ENCODE measurements at regions not wholly inside any gene's neighbourhood (a gene's known extent, or its start where the extent isn't known, plus 50 kb on each side); places are given as distances from the start of the nearest gene placed in this dataset.

- no peak for DNase-seq (ENCODE audit: low read depth in 6 of 9, low spot score in 9 of 9)
- Histone ChIP-seq H3K4me1 (ENCODE audit: control insufficient read depth in 2 of 2, insufficient read depth in 2 of 2, low read length in 2 of 2) (no peaks in the 10 kb centered on the region), H3K36me3 (ENCODE audit: control insufficient read depth in 2 of 2, insufficient read depth in 2 of 2, low read length in 1 of 2) (no peaks in the 10 kb centered on the region), H3K4me3 (ENCODE audit: low read length in 2 of 2) (no peak overlapping the region), H3K27ac (ENCODE audit: low read depth in 1 of 2, low read length in 1 of 2) (no peak overlapping the region), H3K9me3 (ENCODE audit: control insufficient read depth in 2 of 2, insufficient read depth in 1 of 2, low read length in 1 of 2) (peaks cover 0 to 3% of the 10 kb centered on the region in 2 donors), H3K27me3 (ENCODE audit: control insufficient read depth in 2 of 2, insufficient read depth in 1 of 2, low read length in 1 of 2) (no peaks in the 10 kb centered on the region)
- WGBS, result 97% methylated on average over 1 of the region's 1 CpG
Observed at GRCh38 chr2:59680863-59681262, 872.6 kb downstream of the BCL11A start.

GRCh38 chr2:59677158-59677557 is 876.3 kb downstream of the BCL11A start:
- Histone ChIP-seq H3K27me3 (ENCODE audit: control insufficient read depth in 2 of 2, insufficient read depth in 1 of 2, low read length in 1 of 2) (no peaks in the 10 kb centered on the region), H3K4me1 (ENCODE audit: control insufficient read depth in 2 of 2, insufficient read depth in 2 of 2, low read length in 2 of 2) (no peaks in the 10 kb centered on the region), H3K9me3 (ENCODE audit: control insufficient read depth in 2 of 2, insufficient read depth in 1 of 2, low read length in 1 of 2) (peaks cover 0 to 3% of the 10 kb centered on the region in 2 donors), H3K4me3 (ENCODE audit: low read length in 2 of 2) (no peak overlapping the region), H3K27ac (ENCODE audit: low read depth in 1 of 2, low read length in 1 of 2) (no peak overlapping the region), H3K36me3 (ENCODE audit: control insufficient read depth in 2 of 2, insufficient read depth in 2 of 2, low read length in 1 of 2) (no peaks in the 10 kb centered on the region)
- 96% methylated on average over 2 of the region's 2 CpGs for WGBS
- no peak for DNase-seq (ENCODE audit: low read depth in 6 of 9, low spot score in 9 of 9)

GRCh38 chr2:59674100-59674499 is 879.4 kb downstream of the BCL11A start:
- DNase-seq (ENCODE audit: low read depth in 6 of 9, low spot score in 9 of 9), result no peak
- WGBS, result 98% methylated on average over 1 of the region's 1 CpG
- H3K9me3 ChIP-seq (ENCODE audit: control insufficient read depth in 2 of 2, insufficient read depth in 1 of 2, low read length in 1 of 2), result no peaks in the 10 kb centered on the region
- H3K27me3 ChIP-seq (ENCODE audit: control insufficient read depth in 2 of 2, insufficient read depth in 1 of 2, low read length in 1 of 2), result no peaks in the 10 kb centered on the region
- H3K4me1 ChIP-seq (ENCODE audit: control insufficient read depth in 2 of 2, insufficient read depth in 2 of 2, low read length in 2 of 2), result no peaks in the 10 kb centered on the region
- no peaks in the 10 kb centered on the region for H3K36me3 ChIP-seq (ENCODE audit: control insufficient read depth in 2 of 2, insufficient read depth in 2 of 2, low read length in 1 of 2)
- H3K27ac ChIP-seq (ENCODE audit: low read depth in 1 of 2, low read length in 1 of 2), result no peak overlapping the region
- H3K4me3 ChIP-seq (ENCODE audit: low read length in 2 of 2), result no peak overlapping the region

- no peak for DNase-seq (ENCODE audit: low read depth in 6 of 9, low spot score in 9 of 9)
- H3K27me3 ChIP-seq (ENCODE audit: control insufficient read depth in 2 of 2, insufficient read depth in 1 of 2, low read length in 1 of 2), result no peaks in the 10 kb centered on the region
- H3K27ac ChIP-seq (ENCODE audit: low read depth in 1 of 2, low read length in 1 of 2), result no peak overlapping the region
- H3K9me3 ChIP-seq (ENCODE audit: control insufficient read depth in 2 of 2, insufficient read depth in 1 of 2, low read length in 1 of 2), result no peaks in the 10 kb centered on the region
- no peaks in the 10 kb centered on the region for H3K36me3 ChIP-seq (ENCODE audit: control insufficient read depth in 2 of 2, insufficient read depth in 2 of 2, low read length in 1 of 2)
- no peak overlapping the region for H3K4me3 ChIP-seq (ENCODE audit: low read length in 2 of 2)
- H3K4me1 ChIP-seq (ENCODE audit: control insufficient read depth in 2 of 2, insufficient read depth in 2 of 2, low read length in 2 of 2), result no peaks in the 10 kb centered on the region
- WGBS, result 97% methylated on average over 10 of the region's 10 CpGs
Observed at GRCh38 chr2:59665021-59665420, 888.4 kb downstream of the BCL11A start.

- Histone ChIP-seq H3K36me3 (ENCODE audit: control insufficient read depth in 2 of 2, insufficient read depth in 2 of 2, low read length in 1 of 2) (no peaks in the 10 kb centered on the region), H3K27me3 (ENCODE audit: control insufficient read depth in 2 of 2, insufficient read depth in 1 of 2, low read length in 1 of 2) (no peaks in the 10 kb centered on the region), H3K9me3 (ENCODE audit: control insufficient read depth in 2 of 2, insufficient read depth in 1 of 2, low read length in 1 of 2) (no peaks in the 10 kb centered on the region), H3K27ac (ENCODE audit: low read depth in 1 of 2, low read length in 1 of 2) (no peak overlapping the region), H3K4me3 (ENCODE audit: low read length in 2 of 2) (no peak overlapping the region), H3K4me1 (ENCODE audit: control insufficient read depth in 2 of 2, insufficient read depth in 2 of 2, low read length in 2 of 2) (no peaks in the 10 kb centered on the region)
- DNase-seq (ENCODE audit: low read depth in 6 of 9, low spot score in 9 of 9), result no peak
- WGBS, result 98% methylated on average over 11 of the region's 11 CpGs
Observed at GRCh38 chr2:59662127-59662861, 891.2 kb downstream of the BCL11A start.

- no peak overlapping the region for H3K27ac ChIP-seq (ENCODE audit: low read depth in 1 of 2, low read length in 1 of 2)
- no peaks in the 10 kb centered on the region for H3K9me3 ChIP-seq (ENCODE audit: control insufficient read depth in 2 of 2, insufficient read depth in 1 of 2, low read length in 1 of 2)
- H3K27me3 ChIP-seq (ENCODE audit: control insufficient read depth in 2 of 2, insufficient read depth in 1 of 2, low read length in 1 of 2), result no peaks in the 10 kb centered on the region
- H3K36me3 ChIP-seq (ENCODE audit: control insufficient read depth in 2 of 2, insufficient read depth in 2 of 2, low read length in 1 of 2), result no peaks in the 10 kb centered on the region
- H3K4me1 ChIP-seq (ENCODE audit: control insufficient read depth in 2 of 2, insufficient read depth in 2 of 2, low read length in 2 of 2), result no peaks in the 10 kb centered on the region
- no peak for DNase-seq (ENCODE audit: low read depth in 6 of 9, low spot score in 9 of 9)
- 87% methylated on average over 4 of the region's 4 CpGs for WGBS
- no peak overlapping the region for H3K4me3 ChIP-seq (ENCODE audit: low read length in 2 of 2)
Observed at GRCh38 chr2:59660262-59660661, 893.2 kb downstream of the BCL11A start.

GRCh38 chr2:59658906-59659635 is 894.4 kb downstream of the BCL11A start:
- Histone ChIP-seq H3K36me3 (ENCODE audit: control insufficient read depth in 2 of 2, insufficient read depth in 2 of 2, low read length in 1 of 2) (no peaks in the 10 kb centered on the region), H3K4me1 (ENCODE audit: control insufficient read depth in 2 of 2, insufficient read depth in 2 of 2, low read length in 2 of 2) (no peaks in the 10 kb centered on the region), H3K9me3 (ENCODE audit: control insufficient read depth in 2 of 2, insufficient read depth in 1 of 2, low read length in 1 of 2) (no peaks in the 10 kb centered on the region), H3K27me3 (ENCODE audit: control insufficient read depth in 2 of 2, insufficient read depth in 1 of 2, low read length in 1 of 2) (no peaks in the 10 kb centered on the region), H3K4me3 (ENCODE audit: low read length in 2 of 2) (no peak overlapping the region), H3K27ac (ENCODE audit: low read depth in 1 of 2, low read length in 1 of 2) (no peak overlapping the region)
- no peak for DNase-seq (ENCODE audit: low read depth in 6 of 9, low spot score in 9 of 9)
- 92% methylated on average over 7 of the region's 7 CpGs for WGBS

GRCh38 chr2:59655809-59656208 is 897.6 kb downstream of the BCL11A start:
- no peaks in the 10 kb centered on the region for H3K36me3 ChIP-seq (ENCODE audit: control insufficient read depth in 2 of 2, insufficient read depth in 2 of 2, low read length in 1 of 2)
- DNase-seq (ENCODE audit: low read depth in 6 of 9, low spot score in 9 of 9), result no peak
- no peaks in the 10 kb centered on the region for H3K9me3 ChIP-seq (ENCODE audit: control insufficient read depth in 2 of 2, insufficient read depth in 1 of 2, low read length in 1 of 2)
- H3K4me1 ChIP-seq (ENCODE audit: control insufficient read depth in 2 of 2, insufficient read depth in 2 of 2, low read length in 2 of 2), result no peaks in the 10 kb centered on the region
- no peaks in the 10 kb centered on the region for H3K27me3 ChIP-seq (ENCODE audit: control insufficient read depth in 2 of 2, insufficient read depth in 1 of 2, low read length in 1 of 2)
- no peak overlapping the region for H3K4me3 ChIP-seq (ENCODE audit: low read length in 2 of 2)
- H3K27ac ChIP-seq (ENCODE audit: low read depth in 1 of 2, low read length in 1 of 2), result no peak overlapping the region
- WGBS, result 98% methylated on average over 9 of the region's 9 CpGs

- no peaks in the 10 kb centered on the region for H3K9me3 ChIP-seq (ENCODE audit: control insufficient read depth in 2 of 2, insufficient read depth in 1 of 2, low read length in 1 of 2)
- WGBS, result 82% methylated on average over 4 of the region's 4 CpGs
- H3K27ac ChIP-seq (ENCODE audit: low read depth in 1 of 2, low read length in 1 of 2), result no peak overlapping the region
- H3K4me3 ChIP-seq (ENCODE audit: low read length in 2 of 2), result no peak overlapping the region
- DNase-seq (ENCODE audit: low read depth in 6 of 9, low spot score in 9 of 9), result no peak
- H3K36me3 ChIP-seq (ENCODE audit: control insufficient read depth in 2 of 2, insufficient read depth in 2 of 2, low read length in 1 of 2), result no peaks in the 10 kb centered on the region
- no peaks in the 10 kb centered on the region for H3K27me3 ChIP-seq (ENCODE audit: control insufficient read depth in 2 of 2, insufficient read depth in 1 of 2, low read length in 1 of 2)
- no peaks in the 10 kb centered on the region for H3K4me1 ChIP-seq (ENCODE audit: control insufficient read depth in 2 of 2, insufficient read depth in 2 of 2, low read length in 2 of 2)
Observed at GRCh38 chr2:59654710-59655109, 898.7 kb downstream of the BCL11A start.
